Endothelial cell of umbilical vein (primary cell): ENCODE measurements at regions not wholly inside any gene's neighbourhood (a gene's known extent, or its start where the extent isn't known, plus 50 kb on each side); places are given as distances from the start of the nearest gene placed in this dataset.

Source experiments
- BruUV-seq: library from RNA; stranded (reverse); fragments of 400-500 nt; replicated peaks from 2 replicates; lab custom pipeline; 2021; lab: Mats Ljungman, UMichigan
- CTCF ChIA-PET: fragments of 300-600, 350-600 bp; sonication (Branson Sonifier 250); formaldehyde crosslinking; loops from one replicate; lab custom pipeline; 2021; ENCODE audit warnings: antibody characterized with exemption, inconsistent platforms; lab: Charles Lee
- POLR2A ChIA-PET: fragments of 300-600, 350-600 bp; sonication (Branson Sonifier 250); formaldehyde crosslinking; loops from one replicate; lab custom pipeline; 2021; ENCODE audit warnings: antibody characterized with exemption, inconsistent platforms; lab: Charles Lee
- DNase-seq: peaks from one replicate; pipeline ENCODE4 v3.0.0-alpha.2; 2011; ENCODE audit warnings: low read depth, low spot score
- FAIRE-seq: peaks from 2 replicates; lab custom pipeline; 2011; peaks lifted over from hg19 to GRCh38; lab: Jason Lieb, UNC
- H2AFZ ChIP-seq: 2 replicates; pipeline ENCODE4 v1.6.0; 2012; ENCODE audit warnings: low read depth, low read length, control low read depth, inconsistent platforms
- H3K27ac ChIP-seq: 2 replicates; pipeline ENCODE4 v1.5.1; 2011; ENCODE audit warnings: low read depth, mild to moderate bottlenecking, control low read depth, low read length, moderate library complexity; ENCODE audit not compliant: insufficient read depth
- H3K27me3 ChIP-seq, 2 experiments: 2 replicates each; pipeline versions ENCODE4 v1.6.0 to v1.6.1; 2011; ENCODE audit warnings: low read length in 2 of 2, mixed read lengths in 1 of 2; ENCODE audit not compliant: control insufficient read depth in 2 of 2, insufficient read depth in 2 of 2
- H3K36me3 ChIP-seq, 2 experiments: 2 replicates in 1 of 2; 3 replicates in 1 of 2; pipeline ENCODE4 v1.5.1; 2011; ENCODE audit warnings: low read length in 2 of 2, mild to moderate bottlenecking in 1 of 2, moderate library complexity in 1 of 2; ENCODE audit not compliant: control insufficient read depth in 2 of 2, insufficient read depth in 2 of 2; ENCODE audit errors: extremely low read depth in 1 of 2
- H3K4me1 ChIP-seq: 3 replicates; pipeline ENCODE4 v1.5.1; 2011; ENCODE audit warnings: mild to moderate bottlenecking, low read length; ENCODE audit not compliant: control insufficient read depth, insufficient read depth; ENCODE audit errors: extremely low read depth
- H3K4me2 ChIP-seq: 2 replicates; pipeline ENCODE4 v1.6.1; 2011; ENCODE audit warnings: low read length, control low read depth, mixed read lengths; ENCODE audit not compliant: insufficient read depth
- H3K4me3 ChIP-seq, 3 experiments: fragments of 200-600 bp in 1 of 3; sonication (generic), shearing (Covaris generic) in 1 of 3; replicated peaks in 1 of 3; 2 replicates each; pipeline ENCODE4 v1.5.1; 2011 to 2016; ENCODE audit warnings: control low read depth in 3 of 3, low read length in 3 of 3, mild to moderate bottlenecking in 2 of 3, inconsistent platforms in 1 of 3, low read depth in 1 of 3, moderate library complexity in 1 of 3; ENCODE audit not compliant: insufficient read depth in 1 of 3
- H3K79me2 ChIP-seq: 2 replicates; pipeline ENCODE4 v1.6.0; 2012; ENCODE audit warnings: low read length, inconsistent platforms; ENCODE audit not compliant: control insufficient read depth, insufficient read depth
- H3K9ac ChIP-seq: replicated peaks from 2 replicates; pipeline ENCODE3; 2011; ENCODE audit warnings: low read length, control low read depth; ENCODE audit not compliant: insufficient read depth; ENCODE audit errors: extremely low read depth
- H3K9me1 ChIP-seq: replicated peaks from 3 replicates; pipeline ENCODE4 v1.6.0; 2011; ENCODE audit warnings: mild to moderate bottlenecking, low read length; ENCODE audit not compliant: control insufficient read depth, insufficient read depth; ENCODE audit errors: extremely low read depth
- H3K9me3 ChIP-seq: replicated peaks from 2 replicates; pipeline ENCODE4 v1.5.1; 2012; ENCODE audit warnings: low read length, inconsistent platforms; ENCODE audit not compliant: control insufficient read depth, insufficient read depth
- H4K20me1 ChIP-seq: replicated peaks from 2 replicates; pipeline ENCODE3; 2011; ENCODE audit warnings: mild to moderate bottlenecking, low read length; ENCODE audit not compliant: control insufficient read depth, insufficient read depth; ENCODE audit errors: extremely low read depth
- EZH2 ChIP-seq: IDR thresholded peaks from 2 replicates; pipeline ENCODE4 v1.6.1; 2012; ENCODE audit warnings: borderline replicate concordance, low read depth, mild to moderate bottlenecking, moderate library complexity, low read length, inconsistent platforms; ENCODE audit not compliant: severe bottlenecking
- FOS ChIP-seq: IDR thresholded peaks from 2 replicates; pipeline ENCODE4 v1.6.1; 2011; ENCODE audit warnings: mild to moderate bottlenecking, low read length, moderate library complexity, borderline replicate concordance; ENCODE audit not compliant: insufficient read depth
- GATA2 ChIP-seq: IDR thresholded peaks from 2 replicates; pipeline ENCODE4 v1.7.0; 2011; ENCODE audit warnings: low read depth, mild to moderate bottlenecking, moderate library complexity, mixed read lengths, low read length; ENCODE audit not compliant: insufficient read length, insufficient read depth
- JUN ChIP-seq: IDR thresholded peaks from 2 replicates; pipeline ENCODE4 v1.6.1; 2011; ENCODE audit warnings: borderline replicate concordance, low read depth; ENCODE audit not compliant: insufficient read length, insufficient read depth
- MYC ChIP-seq: IDR thresholded peaks from one replicate; pipeline ENCODE4 v1.6.1; 2011; ENCODE audit warnings: mild to moderate bottlenecking, low read depth, low read length
- POLR2AphosphoS5 ChIP-seq: IDR thresholded peaks from 2 replicates; pipeline ENCODE4 v1.6.1; 2012; ENCODE audit warnings: low read depth, mild to moderate bottlenecking, control low read depth, low read length, moderate library complexity; ENCODE audit not compliant: insufficient read depth
- dilution Hi-C: fragments of 300-500 bp; cut with MboI; formaldehyde crosslinking; loops from one replicate; pipeline ENCODE4 v1.15.0; 2019; ENCODE audit warnings: low sequenced_read_pairs; ENCODE audit not compliant: extremely low pct_ligation_motif_present
- intact Hi-C: fragments of 100-400 bp; cut with micrococcal nuclease; formaldehyde crosslinking; loops from one replicate; pipeline ENCODE4 v1.10.0; 2022
- TF ChIP-seq, protein P1 (sequence below), 2 donors: IDR thresholded peaks; 1 replicate in 1 of 2; 2 replicates in 1 of 2; pipeline ENCODE4 v1.5.1; 2011; ENCODE audit warnings: low read length in 2 of 2, mild to moderate bottlenecking in 2 of 2, moderate library complexity in 2 of 2, control low read depth in 1 of 2, inconsistent platforms in 1 of 2, low read depth in 1 of 2; ENCODE audit not compliant: insufficient read depth in 1 of 2; ENCODE audit errors: extremely low read depth in 1 of 2
- TF ChIP-seq, protein P2 (sequence below): IDR thresholded peaks from 2 replicates; pipeline ENCODE4 v1.6.1; 2011; ENCODE audit not compliant: insufficient read depth, insufficient read length

DNA sequence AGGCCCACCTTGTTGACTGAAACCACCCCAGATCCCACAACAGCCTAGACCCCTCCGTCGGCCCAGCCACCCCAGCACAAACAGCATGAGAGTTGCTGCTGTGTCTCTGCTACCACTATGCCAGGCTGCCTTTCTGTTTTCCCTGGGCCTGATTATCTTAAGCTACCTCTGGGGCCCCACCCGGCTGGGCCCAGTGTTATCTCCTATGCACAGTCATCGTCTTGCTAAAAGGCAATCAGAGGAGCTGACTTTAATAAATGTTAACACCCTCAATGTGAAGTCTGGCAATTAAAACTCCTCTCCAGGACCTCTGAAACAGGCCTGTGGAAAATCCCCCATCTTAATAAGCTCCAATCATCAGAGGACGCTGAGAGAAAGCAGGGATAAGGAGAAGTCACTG lies 144.9 kb downstream of the FAM114A2 start:
- POLR2A ChIA-PET, result no interaction called here
- DNase-seq, result no peak
- H3K9ac ChIP-seq, result no peak overlapping the region
- no peaks in the 10 kb centered on the region for H3K27me3 ChIP-seq
- H3K4me1 ChIP-seq, result no peaks in the 10 kb centered on the region
- no peaks in the 10 kb centered on the region for H3K9me3 ChIP-seq
- BruUV-seq, result no TSS peak
- H3K9me1 ChIP-seq, result no peaks in the 10 kb centered on the region
- H3K36me3 ChIP-seq, result no peaks in the 10 kb centered on the region
- no peak for TF ChIP-seq GATA2
- TF ChIP-seq MYC, result no peak
- TF ChIP-seq, protein P1, sequence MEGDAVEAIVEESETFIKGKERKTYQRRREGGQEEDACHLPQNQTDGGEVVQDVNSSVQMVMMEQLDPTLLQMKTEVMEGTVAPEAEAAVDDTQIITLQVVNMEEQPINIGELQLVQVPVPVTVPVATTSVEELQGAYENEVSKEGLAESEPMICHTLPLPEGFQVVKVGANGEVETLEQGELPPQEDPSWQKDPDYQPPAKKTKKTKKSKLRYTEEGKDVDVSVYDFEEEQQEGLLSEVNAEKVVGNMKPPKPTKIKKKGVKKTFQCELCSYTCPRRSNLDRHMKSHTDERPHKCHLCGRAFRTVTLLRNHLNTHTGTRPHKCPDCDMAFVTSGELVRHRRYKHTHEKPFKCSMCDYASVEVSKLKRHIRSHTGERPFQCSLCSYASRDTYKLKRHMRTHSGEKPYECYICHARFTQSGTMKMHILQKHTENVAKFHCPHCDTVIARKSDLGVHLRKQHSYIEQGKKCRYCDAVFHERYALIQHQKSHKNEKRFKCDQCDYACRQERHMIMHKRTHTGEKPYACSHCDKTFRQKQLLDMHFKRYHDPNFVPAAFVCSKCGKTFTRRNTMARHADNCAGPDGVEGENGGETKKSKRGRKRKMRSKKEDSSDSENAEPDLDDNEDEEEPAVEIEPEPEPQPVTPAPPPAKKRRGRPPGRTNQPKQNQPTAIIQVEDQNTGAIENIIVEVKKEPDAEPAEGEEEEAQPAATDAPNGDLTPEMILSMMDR (IDR thresholded peaks at IDR 0.05; ENCODE audit: extremely low read depth in 1 of 2, insufficient read depth in 1 of 2, low read depth in 1 of 2, low read length in 2 of 2), result no peak
- no peak for TF ChIP-seq POLR2AphosphoS5
- TF ChIP-seq, protein P2, sequence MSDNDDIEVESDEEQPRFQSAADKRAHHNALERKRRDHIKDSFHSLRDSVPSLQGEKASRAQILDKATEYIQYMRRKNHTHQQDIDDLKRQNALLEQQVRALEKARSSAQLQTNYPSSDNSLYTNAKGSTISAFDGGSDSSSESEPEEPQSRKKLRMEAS, result no peak
- no peak for TF ChIP-seq JUN
- TF ChIP-seq EZH2, result no peak
- no peak for TF ChIP-seq FOS
- no peak overlapping the region for H3K4me2 ChIP-seq
- intact Hi-C loops (no loop called here), dilution Hi-C loops (no loop called here)
- no peak overlapping the region for H3K4me3 ChIP-seq
- no peaks in the 10 kb centered on the region for H4K20me1 ChIP-seq
- CTCF ChIA-PET, result no interaction called here
- no peaks in the 10 kb centered on the region for H3K79me2 ChIP-seq
- no peak for FAIRE-seq
- no peak overlapping the region for H3K27ac ChIP-seq
- H2AFZ ChIP-seq, result no peak overlapping the region
